T-helper 2 cell treated with Interferon-gamma antibody and Interleukin-4, amounts not matched to agents 100 ng/mL and 5 ng/mL, for 36 hours (primary cell): ENCODE measurements at regions not wholly inside any gene's neighbourhood (a gene's known extent, or its start where the extent isn't known, plus 50 kb on each side); places are given as distances from the start of the nearest gene placed in this dataset.
"Not testable (repeated sequence)": the region's sequence is repeated elsewhere in the genome, so short reads cannot be mapped to it uniquely, and the experiment has no call there.

ENCODE experiments used
- intact Hi-C: fragments of 100-400 bp; cut with micrococcal nuclease; formaldehyde crosslinking; loops from one replicate; pipeline ENCODE4 v1.15.1; 2023

DNA sequence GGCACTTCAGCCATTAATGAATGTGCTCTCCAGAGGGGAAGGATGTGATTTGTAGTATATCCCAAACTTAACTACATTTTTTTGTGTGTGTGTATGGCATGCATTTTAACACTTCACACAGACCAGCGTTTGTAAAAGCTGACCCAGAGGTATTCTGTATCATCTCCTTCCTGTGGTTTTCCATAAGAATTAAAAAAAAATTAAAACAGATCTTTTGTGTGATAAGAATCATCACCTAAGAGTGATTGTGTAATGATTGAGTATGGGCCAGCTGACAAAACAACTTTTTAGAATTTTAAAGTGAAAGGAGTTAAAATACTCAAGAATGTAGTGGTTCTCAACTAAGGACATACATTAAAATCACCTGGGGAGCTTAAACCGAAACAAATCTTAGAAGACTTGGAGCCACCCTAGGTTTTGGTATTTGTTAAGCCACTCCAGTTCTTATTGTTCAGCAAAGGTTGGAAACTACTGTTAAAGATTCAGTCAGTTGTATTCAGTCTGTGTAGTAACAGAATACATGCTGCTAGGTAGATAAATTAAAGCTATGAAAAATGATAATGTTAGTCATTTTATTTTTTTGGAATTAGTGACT lies 120.1 kb downstream of the HAUS1 start:
- intact Hi-C loops: no loop called here

DNA sequence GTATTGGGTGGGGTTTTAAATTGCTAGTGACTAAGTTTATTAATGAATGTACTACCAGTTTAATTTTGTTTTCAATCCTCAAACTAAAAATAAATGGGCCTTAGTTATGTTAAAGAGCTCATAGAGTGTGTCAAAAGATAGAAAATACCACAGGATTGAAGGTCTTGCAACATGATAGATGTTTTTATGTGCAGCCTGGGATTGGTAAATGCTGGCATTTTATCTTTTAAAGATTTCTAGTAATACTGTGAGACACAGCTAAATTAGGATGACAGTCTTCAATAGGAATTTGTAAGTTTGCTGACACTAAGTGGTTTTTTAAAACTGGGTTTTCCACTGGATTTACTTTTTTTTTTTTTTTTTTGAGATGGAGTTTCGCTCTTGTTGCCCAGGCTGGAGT lies 122.3 kb downstream of the HAUS1 start:
- intact Hi-C loops: no loop called here

DNA sequence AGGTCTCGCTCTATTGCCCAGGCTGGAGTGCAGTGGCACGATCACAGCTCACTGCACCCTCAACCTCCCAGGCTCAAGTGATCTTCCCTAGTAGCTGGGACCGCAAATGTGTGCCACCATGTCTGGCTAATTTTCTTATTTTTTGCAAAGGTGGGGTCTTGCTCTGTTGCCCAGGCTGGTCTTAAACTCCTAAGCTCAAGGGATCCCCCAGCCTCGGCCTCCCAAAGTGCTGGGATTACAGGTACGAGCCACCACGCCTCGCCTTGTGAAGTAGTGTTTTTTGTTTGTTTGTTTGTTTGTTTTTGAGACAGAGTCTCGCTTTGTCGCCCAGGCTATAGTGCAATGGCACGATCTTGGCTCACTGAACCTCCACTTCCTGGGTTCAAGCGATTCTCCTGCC lies 125.5 kb downstream of the HAUS1 start:
- intact Hi-C loops: not testable (repeated sequence)

DNA sequence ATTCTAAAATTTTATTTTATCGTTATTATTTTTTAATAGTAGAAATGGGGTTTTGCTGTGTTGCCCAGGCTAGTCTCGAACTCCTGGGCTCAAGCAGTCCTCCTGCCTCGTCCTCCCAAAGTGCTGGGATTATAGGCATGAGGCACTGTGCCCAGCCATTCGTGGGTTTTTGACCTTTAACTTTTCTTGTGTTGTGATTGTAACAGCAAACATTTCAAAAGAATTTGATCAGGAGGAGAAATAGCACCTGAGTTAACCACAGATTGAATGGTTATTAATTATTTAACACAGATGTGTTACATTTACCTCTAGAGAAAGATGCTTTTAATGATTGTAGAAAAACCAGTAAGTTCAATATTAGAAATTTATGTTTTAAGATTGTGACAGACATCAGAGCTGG lies 132.0 kb downstream of the HAUS1 start:
- intact Hi-C loops: no loop called here

DNA sequence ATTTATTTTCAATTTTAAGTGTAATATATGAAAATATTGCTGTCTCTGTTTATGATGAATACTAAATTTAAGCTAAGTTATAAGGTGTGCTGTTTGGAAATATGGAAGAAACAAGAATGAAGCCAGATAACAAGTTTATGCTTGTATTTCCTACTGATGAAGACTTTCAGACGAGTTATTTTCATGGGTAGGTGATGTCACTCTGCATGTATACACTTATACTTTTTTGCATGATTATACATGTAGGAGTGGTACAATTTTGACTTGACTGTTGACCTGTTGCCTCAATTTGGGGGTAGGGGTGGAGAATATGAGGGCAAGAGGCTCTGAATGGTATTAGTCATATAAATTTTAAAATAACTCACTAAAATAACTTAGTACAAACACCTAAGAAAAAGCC lies 133.7 kb downstream of the HAUS1 start:
- intact Hi-C loops: no loop called here

DNA sequence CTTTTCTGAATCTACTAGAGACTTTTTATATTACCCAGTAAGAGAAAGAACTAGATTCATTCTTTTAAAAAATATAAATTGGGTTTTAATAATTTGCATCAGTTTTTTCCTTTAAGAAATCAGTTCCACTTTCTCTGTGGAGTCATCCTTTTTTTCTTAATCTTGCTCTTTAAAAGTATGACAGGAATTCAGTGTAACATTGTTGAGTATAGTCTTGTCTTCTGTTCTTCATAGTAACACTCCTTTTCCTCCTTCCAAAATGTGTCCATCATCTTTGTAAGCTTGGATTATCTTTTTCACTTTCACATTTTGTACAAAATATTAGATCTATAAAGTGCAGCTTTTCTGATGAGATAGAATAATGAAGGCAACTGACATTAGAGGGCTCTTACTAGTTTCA lies 135.4 kb downstream of the HAUS1 start:
- intact Hi-C loops: no loop called here

DNA sequence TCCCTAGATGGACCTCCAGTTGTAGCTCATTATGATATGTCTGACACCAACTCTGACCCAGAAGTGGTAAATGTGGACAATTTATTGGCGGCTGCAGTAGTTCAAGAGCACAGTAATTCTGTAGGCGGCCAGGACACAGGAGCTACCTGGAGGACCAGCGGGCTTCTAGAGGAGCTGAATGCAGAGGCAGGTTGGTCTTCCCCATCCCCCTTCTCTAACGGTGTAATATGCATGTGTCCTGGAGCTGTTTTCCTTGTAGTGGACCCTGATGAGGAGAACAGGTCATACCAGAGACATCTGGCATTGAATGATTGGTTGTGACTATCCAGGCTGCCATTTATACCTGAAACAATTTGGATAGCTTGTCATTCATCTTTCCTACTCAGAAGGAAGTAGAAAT lies 135.8 kb downstream of the HAUS1 start:
- intact Hi-C loops: no loop called here

DNA sequence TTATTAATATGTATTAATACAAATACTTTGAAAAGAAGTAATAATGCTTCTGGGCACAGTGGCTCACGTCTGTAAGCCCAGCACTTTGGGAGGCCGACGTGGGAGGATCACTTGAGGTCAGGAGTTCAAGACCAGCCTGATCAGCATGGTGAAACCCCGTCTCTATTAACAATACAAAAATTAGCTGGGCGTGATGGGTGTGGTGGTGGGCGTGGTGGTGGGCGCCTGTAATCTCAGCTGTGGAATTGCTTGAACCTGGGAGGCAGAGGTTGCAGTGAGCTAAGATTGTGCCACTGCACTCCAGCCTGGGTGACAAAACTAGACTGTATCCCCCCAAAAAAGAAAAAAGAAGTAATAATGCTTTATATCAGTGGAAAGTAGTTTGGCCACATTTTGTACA lies 137.2 kb downstream of the HAUS1 start:
- intact Hi-C loops: not testable (repeated sequence)

DNA sequence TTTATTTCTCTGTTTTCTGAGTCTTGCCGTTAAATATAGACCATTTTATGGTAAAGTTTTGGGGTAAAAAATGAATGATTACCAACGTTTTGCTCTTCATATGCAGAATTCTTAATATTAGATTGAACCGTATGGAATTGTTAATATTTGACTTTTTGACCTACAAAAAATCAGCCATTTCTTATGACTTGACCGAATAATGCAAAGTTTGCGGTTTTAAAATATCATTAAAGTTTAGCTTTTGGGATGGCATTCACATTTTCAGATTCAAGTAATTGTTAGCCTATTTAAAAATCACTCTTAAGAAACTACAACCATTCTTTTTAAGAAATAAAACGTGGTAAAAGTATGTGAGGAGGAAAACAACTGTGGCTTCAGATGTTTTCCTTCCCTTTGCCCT lies 138.0 kb downstream of the HAUS1 start:
- intact Hi-C loops: no loop called here

DNA sequence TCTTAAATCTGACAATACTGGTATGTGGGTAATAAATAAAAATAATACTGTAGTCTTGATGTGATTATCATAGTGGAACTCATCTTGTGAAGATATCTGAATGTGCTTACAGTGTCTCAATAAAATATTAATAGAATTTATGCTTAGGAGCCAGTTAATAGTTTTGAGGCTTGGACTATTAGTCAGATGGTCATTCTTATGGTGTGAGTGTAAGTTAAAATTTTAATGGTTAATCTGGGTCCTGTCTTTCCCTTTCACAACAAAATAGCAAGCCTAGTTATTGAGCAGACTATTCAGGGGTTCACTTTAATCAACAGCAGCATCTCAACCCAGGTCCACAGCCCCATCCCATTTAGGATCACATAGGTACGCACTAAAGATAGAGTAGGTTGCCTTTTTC lies 138.9 kb downstream of the HAUS1 start:
- intact Hi-C loops: no loop called here

DNA sequence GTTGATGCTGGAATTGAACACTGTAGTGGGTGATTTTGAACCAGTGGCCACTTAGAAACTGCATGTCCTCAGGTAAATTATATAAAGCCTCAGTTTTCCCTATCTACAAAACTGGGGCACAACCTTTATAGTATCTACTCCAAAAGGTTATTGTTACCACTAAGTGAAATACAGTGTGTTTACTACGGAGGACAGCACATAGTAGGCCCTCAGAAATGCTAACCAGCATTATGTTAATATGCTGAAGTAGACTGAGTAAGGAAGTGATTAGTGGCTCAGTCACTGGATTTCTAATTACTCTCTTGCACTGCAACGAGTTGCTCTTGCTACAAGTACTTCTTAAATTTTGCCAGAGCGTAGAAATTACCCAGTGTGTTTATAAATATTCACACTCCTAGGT lies 139.5 kb downstream of the HAUS1 start:
- intact Hi-C loops: no loop called here

DNA sequence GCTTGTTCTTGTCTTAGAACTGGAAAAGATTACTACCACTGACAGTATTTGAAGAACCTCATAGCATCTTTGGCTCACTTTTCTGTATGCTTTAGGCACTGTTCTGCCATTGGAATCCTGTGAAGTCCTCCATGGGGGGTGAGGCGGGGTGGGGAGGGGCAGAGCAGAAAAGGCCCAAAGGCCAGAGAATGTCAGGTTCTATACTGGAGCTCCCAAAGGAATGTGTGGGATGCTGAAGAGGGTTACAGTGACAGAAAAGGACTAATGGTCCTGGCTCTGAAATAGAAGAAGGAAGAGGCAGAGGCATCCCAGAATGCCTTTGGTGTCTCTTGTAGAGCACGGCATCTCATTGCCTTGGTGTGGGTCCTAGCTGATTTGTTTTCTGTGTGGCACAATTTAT lies 141.9 kb downstream of the HAUS1 start:
- intact Hi-C loops: no loop called here

DNA sequence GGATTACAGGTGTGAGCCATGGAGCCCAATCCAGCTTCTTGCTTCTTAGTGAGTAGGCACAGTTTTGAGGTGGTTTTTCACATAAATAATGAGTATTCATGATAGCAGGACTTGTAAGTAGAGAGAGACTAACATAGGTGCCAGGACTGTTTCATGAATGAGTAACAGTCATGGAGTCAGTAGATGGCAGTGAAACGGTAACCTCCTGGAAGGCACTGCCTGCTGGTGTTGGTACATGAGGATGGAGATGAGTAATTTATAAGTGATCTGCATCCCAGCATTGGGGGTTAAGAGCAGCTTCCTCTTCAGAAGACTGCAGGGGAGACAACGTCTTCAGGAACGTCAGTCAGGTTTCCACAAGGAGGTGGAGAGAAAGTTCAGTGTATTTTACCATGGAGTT lies 143.8 kb downstream of the HAUS1 start:
- intact Hi-C loops: no loop called here

DNA sequence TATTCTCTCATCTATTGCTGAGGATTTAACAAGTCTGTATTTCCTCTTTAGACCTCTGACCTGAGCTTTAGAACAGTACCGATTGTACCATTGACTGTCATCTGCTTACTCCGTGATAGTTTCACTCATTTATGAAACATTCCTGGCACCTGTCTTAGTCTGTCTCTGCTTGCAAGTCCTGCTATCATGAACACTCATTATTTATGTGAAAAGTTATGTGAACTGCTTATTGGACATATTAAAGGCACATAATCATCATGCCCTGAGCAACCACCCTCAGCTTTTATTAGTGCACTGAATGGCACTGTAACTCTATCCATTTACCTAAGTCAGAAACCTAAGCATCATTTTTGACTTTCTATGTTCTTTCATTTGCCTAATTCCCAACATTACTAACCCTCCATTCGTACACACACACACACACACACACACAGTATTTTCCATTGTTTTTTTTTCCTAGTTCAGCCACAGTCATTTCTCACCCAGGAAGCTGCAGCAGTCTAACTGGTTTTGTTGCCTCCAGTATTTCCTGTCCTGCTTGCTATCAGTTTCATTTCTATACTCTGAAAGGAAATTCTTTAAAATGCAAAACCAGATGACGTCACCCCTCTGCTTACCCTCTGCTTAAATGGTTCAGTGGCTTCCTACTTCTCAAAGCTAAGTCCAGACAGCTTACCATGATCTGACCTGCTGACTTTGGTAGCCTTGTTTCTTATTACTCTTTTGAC lies 146.1 kb downstream of the HAUS1 start:
- intact Hi-C loops: loop anchor here (1.0 to 10.0 kb wide), 5 partner anchors 38 to 905 kb away; partner anchors contain the start of genes HAUS1 and HDHD2

DNA sequence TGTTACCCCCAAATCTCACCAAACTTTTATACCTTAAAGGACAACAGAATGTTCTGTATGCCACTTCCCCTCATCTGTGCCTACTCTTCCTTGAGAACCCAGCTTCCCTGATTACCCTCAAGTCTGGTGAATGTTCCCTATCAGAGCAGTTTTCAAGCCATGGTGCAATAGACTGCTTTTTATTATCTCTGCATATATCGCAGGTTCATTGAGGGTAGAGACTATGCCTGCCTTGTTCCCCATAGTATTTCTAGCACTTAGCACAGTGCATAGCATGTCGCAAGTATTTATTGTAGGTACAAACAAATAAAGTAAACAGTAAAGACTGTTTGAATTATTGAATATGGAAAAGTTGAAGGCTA lies 146.6 kb downstream of the HAUS1 start:
- intact Hi-C loops: loop anchor here (1.0 to 10.0 kb wide), 5 partner anchors 38 to 904 kb away; partner anchors contain the start of genes HAUS1 and HDHD2

DNA sequence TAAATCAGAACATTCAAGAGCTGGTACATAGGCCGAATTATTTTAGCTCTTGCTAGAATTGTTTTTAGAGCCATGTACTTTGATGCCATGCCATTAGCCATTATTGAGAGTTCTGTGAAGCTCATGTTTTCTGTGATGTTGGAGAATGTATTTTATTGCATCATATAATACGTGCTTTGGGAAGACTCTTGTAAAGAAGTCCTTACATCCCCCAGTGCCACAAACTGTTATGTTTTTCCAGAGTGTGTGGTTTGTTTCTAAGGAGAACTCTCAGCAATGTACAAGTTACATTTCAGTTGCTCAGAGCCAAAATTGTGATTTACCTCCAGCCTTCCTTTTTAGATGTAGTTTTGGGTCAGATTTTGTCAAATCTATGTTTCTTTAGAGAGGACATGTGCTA lies 148.6 kb downstream of the HAUS1 start:
- intact Hi-C loops: loop anchor here (5.0 to 10.0 kb wide), 2 partner anchors 150 to 902 kb away; partner anchors contain the start of genes HAUS1 and HDHD2

DNA sequence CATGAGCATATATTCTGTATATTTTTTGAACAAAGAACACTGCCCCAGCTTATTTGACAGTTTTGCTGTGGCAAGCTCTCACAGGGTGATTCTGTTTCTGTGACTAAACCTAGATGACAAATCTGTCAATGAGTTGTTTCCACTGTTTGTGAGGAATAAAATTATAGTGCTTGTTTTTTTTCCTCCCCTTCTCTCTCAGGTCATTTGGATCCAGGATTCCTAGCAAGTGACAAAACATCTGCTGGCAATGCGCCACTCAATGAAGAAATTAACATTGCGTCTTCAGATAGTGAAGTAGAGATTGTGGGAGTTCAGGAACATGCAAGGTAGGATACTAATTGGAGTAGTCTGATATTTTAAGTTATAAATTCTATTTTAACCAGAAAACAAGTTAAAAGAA lies 149.3 kb downstream of the HAUS1 start:
- intact Hi-C loops: loop anchor here (5.0 to 10.0 kb wide), 2 partner anchors 151 to 901 kb away; partner anchors contain the start of genes HAUS1 and HDHD2

DNA sequence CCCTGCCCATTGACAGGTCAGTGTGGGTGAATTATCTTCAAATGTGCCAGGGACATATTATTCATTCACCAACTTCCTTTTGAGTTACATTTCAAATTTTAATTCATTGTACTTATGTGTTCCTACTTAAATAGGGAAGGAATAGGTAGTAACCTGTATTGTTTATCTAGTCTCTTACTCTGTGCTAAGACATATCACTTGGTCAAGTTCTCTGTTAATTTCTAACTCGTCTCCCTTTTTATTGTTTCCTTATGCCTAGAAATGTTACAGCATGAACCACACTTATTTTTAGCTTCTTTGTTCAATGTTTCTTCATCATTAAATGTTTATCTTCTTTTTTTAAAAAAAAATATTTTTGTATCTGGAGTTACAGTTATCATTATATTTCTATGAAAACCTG lies 151.9 kb downstream of the HAUS1 start:
- intact Hi-C loops: loop anchor here (10.0 kb wide), 1 partner anchor 899 kb away; the partner anchor contains the start of gene HDHD2

DNA sequence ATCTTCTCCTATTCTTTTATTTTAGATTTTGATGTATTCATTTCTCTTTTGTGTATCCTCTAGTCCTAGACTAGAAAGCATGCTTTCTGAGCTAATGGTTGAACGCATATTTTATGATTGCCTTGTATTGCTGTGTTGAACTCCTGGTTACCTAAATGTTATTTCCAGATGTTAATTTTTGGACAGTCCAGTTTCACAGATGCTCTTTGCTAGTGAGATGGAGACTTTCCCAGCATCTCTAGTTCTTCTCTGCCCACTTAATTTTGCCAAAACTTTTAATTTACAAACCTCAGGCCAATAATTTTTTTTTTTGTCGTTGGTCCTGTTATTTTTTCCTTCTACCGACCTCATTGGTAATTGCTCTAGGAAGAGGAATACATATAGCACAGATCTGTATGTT lies 153.2 kb downstream of the HAUS1 start:
- intact Hi-C loops: loop anchor here (10.0 kb wide), 1 partner anchor 897 kb away; the partner anchor contains the start of gene HDHD2

DNA sequence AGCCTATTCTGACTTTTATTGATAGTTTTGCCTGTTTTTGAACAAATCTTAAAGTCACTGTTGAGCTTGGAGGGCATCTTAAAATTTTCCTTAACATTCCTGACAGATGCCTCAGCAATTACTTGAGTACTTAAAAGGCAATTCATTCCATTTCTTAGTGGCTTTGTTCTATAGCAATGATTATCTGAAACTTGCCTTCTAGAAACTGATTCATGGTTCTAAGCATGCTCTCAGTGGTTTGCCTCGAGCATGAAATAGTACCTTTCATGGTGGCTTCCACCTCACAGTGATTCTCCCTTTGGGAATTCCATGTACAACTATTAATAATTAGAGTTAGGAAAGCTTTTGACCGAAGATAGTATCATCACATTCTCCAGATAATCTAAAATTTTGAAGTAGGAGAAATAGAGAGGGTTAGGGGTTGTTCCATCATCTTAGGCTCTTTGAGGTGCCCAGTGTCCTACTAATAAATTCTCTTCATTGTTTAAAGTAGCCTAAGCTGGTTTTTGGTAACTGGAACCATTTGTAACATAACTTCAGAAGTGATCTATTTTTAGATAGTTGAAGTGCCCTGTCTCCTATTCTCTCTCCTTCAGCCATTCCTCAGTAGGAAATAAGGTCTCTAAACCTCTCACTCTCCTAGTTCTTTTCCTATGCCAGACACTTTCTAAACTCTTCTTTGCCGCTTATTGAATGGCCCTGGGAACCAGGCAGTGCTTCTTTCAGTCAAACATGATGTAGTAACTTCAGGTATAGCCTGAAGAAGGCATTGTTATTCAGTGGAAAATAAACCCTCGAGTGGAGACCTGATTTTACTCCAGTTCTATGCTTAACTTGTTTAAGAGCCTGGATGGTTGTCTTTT lies 156.1 kb downstream of the HAUS1 start:
- intact Hi-C loops: no loop called here

DNA sequence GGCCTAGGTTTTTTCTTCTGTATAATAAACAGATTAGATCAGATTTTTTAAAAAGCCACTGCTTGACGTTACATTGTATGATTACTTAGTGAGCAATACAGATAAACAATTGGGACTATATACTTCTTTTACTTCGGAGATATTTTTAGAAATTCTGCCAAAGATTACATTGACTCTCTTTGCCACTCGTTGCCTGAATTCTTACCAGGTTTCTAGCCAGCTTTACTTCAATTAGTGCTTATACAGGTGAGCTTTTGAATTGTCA lies 156.6 kb downstream of the HAUS1 start:
- intact Hi-C loops: no loop called here

DNA sequence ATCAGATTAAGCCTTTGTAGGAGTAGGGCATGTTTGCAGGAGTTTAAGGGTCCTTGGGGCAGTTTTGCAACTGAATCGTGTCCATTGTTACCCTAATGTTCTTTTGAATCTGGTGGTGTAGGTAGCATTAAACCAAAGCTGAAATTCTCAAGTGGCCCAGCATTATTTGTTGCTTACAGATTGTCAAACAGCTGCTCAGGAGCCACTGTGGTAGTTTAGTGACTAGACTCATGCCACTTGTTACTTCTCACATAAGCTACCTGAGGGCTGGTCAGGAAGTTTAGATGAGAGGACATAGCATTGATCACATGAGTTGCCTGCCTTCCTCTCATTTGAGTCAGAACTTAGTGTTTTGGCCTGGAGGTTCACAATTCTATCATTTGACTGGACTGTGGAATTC lies 157.6 kb downstream of the HAUS1 start:
- intact Hi-C loops: no loop called here
